ENCODE measurements at regions not wholly inside any gene's neighbourhood (a gene's known extent, or its start where the extent isn't known, plus 50 kb on each side); places are given as distances from the start of the nearest gene placed in this dataset.
A peak's percentile ranks its signal among the peaks of the same experiment; 100 is the strongest.

GRCh38 chr10:61289813-61290212, 163.4 kb downstream of the TMEM26 start:
- H3K4me1 ChIP-seq (replicated peaks), result peaks cover 3% of the 10 kb centered on the region
- no peaks in the 10 kb centered on the region for H3K36me3 ChIP-seq
- no peaks in the 10 kb centered on the region for H3K27me3 ChIP-seq (replicated peaks; ENCODE audit: insufficient read depth)
- H3K27ac ChIP-seq, result no peak overlapping the region
- DNase-seq (ENCODE audit: low spot score), result no peak
- H3K4me3 ChIP-seq, result no peak overlapping the region
- TF ChIP-seq POLR2A (IDR thresholded peaks at IDR 0.05) (no peak), POLR2AphosphoS5 (IDR thresholded peaks at IDR 0.05) (no peak), CTCF (IDR thresholded peaks at IDR 0.05) (no peak)
- intact Hi-C loops (cut with DNase I), result loop anchor here (10.0 kb wide), 3 partner anchors 325 to 845 kb away; no protein-coding TSS in a partner anchor
- H3K9me3 ChIP-seq, result no peaks in the 10 kb centered on the region
- 93% methylated on average over 2 of the region's 2 CpGs for WGBS

DNA sequence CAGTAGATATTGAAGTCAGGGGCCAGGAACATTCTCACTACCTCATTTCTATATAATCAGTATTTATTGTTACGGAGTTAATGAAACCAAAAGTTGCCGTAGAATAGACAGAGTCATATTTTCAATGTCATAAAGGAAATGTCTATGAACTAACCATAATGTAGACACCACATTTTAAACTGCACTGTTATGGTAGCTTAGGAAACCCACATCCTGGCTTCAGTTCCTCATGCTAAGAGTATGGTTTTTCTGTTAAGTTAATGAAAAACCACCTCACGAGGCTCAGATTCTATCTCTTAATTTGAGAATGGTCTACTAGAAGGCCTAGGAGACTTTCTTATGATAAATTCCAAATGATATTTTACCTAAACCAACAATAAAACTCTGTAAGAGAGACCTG, 166.5 kb downstream of the TMEM26 start:
- no peaks in the 10 kb centered on the region for H3K36me3 ChIP-seq
- no peak overlapping the region for H3K27ac ChIP-seq
- H3K27me3 ChIP-seq (replicated peaks; ENCODE audit: insufficient read depth), result no peaks in the 10 kb centered on the region
- DNase-seq (ENCODE audit: low spot score), result no peak
- H3K9me3 ChIP-seq, result no peaks in the 10 kb centered on the region
- intact Hi-C loops (cut with DNase I), result loop anchor here (10.0 kb wide), 3 partner anchors 322 to 842 kb away; no protein-coding TSS in a partner anchor
- no peak overlapping the region for H3K4me3 ChIP-seq
- TF ChIP-seq POLR2AphosphoS5 (IDR thresholded peaks at IDR 0.05) (no peak), CTCF (IDR thresholded peaks at IDR 0.05) (no peak), POLR2A (IDR thresholded peaks at IDR 0.05) (no peak)
- 93% methylated on average over 3 of the region's 3 CpGs for WGBS
- H3K4me1 ChIP-seq (replicated peaks), result no peaks in the 10 kb centered on the region

DNA sequence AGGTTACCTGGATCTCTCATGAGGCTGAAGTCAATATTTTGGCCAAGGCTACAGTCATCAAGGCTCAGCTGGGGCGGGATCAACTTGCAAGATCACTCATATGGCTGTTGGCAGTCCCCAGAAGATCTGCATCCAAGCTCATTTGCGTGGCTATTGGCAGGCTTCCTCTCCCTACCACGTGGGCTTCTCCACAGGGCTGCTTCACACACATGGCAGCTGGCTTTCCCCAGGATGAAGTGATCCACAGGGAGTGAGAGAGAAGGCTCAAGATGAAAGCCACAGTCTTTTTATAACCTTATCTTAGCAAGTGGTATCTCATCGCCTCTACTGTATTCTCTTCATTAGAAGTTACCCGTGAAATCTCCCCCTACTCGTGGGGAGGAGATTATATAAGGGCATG, 167.4 kb downstream of the TMEM26 start:
- 58% methylated on average over 6 of the region's 6 CpGs for WGBS
- Histone ChIP-seq H3K27me3 (replicated peaks; ENCODE audit: insufficient read depth) (no peaks in the 10 kb centered on the region), H3K4me3 (no peak overlapping the region), H3K36me3 (no peaks in the 10 kb centered on the region), H3K4me1 (replicated peaks) (no peaks in the 10 kb centered on the region), H3K27ac (no peak overlapping the region), H3K9me3 (no peaks in the 10 kb centered on the region)
- TF ChIP-seq CTCF (IDR thresholded peaks at IDR 0.05), result no peak
- no peak for TF ChIP-seq POLR2A (IDR thresholded peaks at IDR 0.05)
- TF ChIP-seq POLR2AphosphoS5 (IDR thresholded peaks at IDR 0.05), result no peak
- intact Hi-C loops (cut with DNase I), result loop anchor here (2.0 to 10.0 kb wide), 4 partner anchors 321 to 841 kb away; no protein-coding TSS in a partner anchor
- DNase-seq (ENCODE audit: low spot score), result no peak

DNA sequence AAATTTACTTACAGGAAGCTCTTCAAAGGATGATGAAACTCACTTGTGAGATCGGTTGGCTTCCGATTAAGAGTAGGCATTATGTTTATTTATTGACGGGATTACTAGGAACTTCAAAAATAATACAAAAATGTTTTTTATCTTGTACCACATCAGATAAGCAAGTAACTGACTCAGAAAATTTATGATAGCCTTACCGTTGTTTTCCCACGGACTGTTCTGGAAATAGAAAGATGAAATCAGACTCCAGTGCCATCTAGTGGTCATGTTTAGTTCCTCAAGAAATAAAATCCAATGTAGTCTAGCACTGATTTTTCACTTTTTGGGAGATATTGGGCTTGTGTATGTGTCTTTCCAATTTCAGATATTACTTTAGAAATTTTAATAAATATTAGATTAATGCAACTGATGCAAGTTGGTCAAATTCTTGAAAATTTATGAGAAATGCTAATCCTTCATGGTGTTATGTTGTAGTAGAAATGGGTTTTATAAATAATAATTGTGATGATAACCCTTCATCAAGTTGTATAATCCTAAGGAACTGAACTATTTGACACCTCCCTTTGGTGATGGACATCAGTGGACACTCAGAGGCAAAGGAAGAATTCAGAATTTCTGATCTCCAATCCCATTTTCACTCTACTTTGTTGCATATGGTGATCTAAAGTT, 168.8 kb downstream of the TMEM26 start:
- intact Hi-C loops (cut with DNase I), result loop anchor here (2.0 to 10.0 kb wide), 5 partner anchors 147 to 840 kb away; no protein-coding TSS in a partner anchor
- Histone ChIP-seq H3K36me3 (no peaks in the 10 kb centered on the region), H3K27me3 (replicated peaks; ENCODE audit: insufficient read depth) (no peaks in the 10 kb centered on the region), H3K9me3 (no peaks in the 10 kb centered on the region), H3K4me3 (no peak overlapping the region), H3K27ac (peak overlapping the region; percentile 15 to 44), H3K4me1 (replicated peaks) (no peaks in the 10 kb centered on the region)
- TF ChIP-seq POLR2A (IDR thresholded peaks at IDR 0.05), result no peak
- peak; percentile 72 for TF ChIP-seq POLR2AphosphoS5 (IDR thresholded peaks at IDR 0.05)
- peak; percentile 60 to 88 (median 85) for TF ChIP-seq CTCF (IDR thresholded peaks at IDR 0.05)
- DNase-seq (ENCODE audit: low spot score), result peak; percentile 45
- WGBS, result 3% methylated on average over 5 of the region's 5 CpGs

All from prostate gland (tissue), 2 donors.